ENCODE measurements at regions not wholly inside any gene's neighbourhood (a gene's known extent, or its start where the extent isn't known, plus 50 kb on each side); places are given as distances from the start of the nearest gene placed in this dataset.

DNA sequence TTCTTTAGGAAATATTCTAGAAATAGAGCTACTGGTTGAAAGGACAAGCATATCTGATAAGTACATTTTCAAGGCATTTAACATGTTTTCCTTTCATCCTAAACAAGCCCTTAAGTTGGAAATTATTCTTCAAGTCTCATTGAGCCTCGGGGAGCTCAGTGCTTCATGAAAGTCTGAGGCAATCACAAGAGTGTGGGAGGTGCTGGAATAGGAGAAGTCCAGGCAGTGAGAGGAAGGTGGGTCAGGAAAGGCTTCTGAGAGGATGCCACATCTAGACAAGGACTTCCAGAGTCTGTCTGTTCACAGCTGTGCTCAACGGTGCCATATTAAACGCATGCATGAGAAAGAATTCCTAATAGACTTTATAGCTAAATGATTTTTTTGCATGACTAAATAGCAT, 69.8 kb downstream of the CD83 start:
- Histone ChIP-seq H3K9ac (ENCODE audit: low read length) (no peak overlapping the region), H3K9me3 (ENCODE audit: control insufficient read depth, low read depth, low read length) (no peaks in the 10 kb centered on the region), H3K27ac (ENCODE audit: low read length) (no peak overlapping the region), H3K4me1 (ENCODE audit: control insufficient read depth, low read depth, low read length) (no peaks in the 10 kb centered on the region), H3K4me3 (ENCODE audit: low read length) (no peak overlapping the region), H3K27me3 (ENCODE audit: control insufficient read depth, insufficient read depth, low read length) (no peaks in the 10 kb centered on the region), H3K36me3 (ENCODE audit: control insufficient read depth, low read depth, low read length) (no peaks in the 10 kb centered on the region)

DNA sequence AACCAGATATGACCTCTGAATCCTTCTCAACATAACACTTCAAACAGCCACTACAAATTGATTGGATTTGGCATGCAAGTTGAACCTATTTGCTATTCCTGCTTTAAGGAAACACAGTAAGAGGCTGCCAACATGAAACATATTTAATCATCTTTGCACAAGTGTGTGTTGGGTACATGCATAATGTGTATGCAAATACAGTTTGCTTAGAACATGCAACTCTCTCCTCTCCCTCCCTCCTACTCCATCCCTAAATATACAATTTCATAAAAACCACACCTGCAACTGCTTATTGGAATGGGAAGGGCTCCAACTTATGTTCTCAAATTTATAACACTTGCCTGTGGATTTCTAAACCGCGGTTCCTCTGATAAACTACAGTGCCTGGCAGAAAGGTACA, 71.5 kb downstream of the CD83 start:
- H3K27ac ChIP-seq (ENCODE audit: low read length): no peak overlapping the region
- no peak overlapping the region for H3K4me3 ChIP-seq (ENCODE audit: low read length)
- peaks cover 7% of the 10 kb centered on the region for H3K4me1 ChIP-seq (ENCODE audit: control insufficient read depth, low read depth, low read length)
- no peak overlapping the region for H3K9ac ChIP-seq (ENCODE audit: low read length)
- no peaks in the 10 kb centered on the region for H3K9me3 ChIP-seq (ENCODE audit: control insufficient read depth, low read depth, low read length)
- no peaks in the 10 kb centered on the region for H3K36me3 ChIP-seq (ENCODE audit: control insufficient read depth, low read depth, low read length)
- no peaks in the 10 kb centered on the region for H3K27me3 ChIP-seq (ENCODE audit: control insufficient read depth, insufficient read depth, low read length)

DNA sequence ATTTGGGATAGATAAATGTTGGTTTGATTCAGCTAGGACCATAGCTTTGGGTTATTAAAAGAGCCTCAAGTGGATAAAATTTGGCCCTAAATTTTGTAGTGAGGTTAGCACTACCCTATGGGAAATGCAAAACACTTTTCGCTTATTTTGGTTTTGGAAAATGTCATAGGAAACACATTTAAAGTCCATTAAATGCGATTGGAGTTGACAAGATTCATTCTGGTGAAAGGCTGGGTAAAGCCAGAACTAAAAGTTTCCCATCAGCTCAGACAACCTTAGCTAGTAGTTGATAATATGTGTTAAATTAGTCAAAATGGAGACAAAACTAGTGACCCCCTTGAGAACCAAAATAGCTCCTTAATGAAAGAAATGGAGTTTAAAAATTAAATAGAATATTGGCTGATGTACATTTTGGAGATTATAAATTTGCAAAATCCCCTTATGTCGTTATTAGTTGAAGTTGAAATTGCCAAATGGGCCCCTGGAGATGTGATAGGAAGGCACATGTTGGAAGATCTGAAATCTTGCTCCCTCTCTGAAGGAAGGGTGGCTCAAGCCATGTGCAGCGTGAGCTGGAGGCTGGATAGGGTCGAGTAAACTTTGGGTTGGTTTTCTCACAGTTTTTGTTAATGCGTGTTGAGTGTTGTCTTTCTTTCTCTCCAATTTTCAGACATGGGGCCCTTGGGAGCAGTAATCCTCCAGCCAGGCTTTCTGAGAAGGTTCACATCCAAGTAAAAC, 72.8 kb downstream of the CD83 start:
- Histone ChIP-seq H3K4me3 (ENCODE audit: low read length) (no peak overlapping the region), H3K4me1 (ENCODE audit: control insufficient read depth, low read depth, low read length) (peaks cover 18% of the 10 kb centered on the region), H3K27ac (ENCODE audit: low read length) (no peak overlapping the region), H3K36me3 (ENCODE audit: control insufficient read depth, low read depth, low read length) (no peaks in the 10 kb centered on the region), H3K27me3 (ENCODE audit: control insufficient read depth, insufficient read depth, low read length) (no peaks in the 10 kb centered on the region), H3K9me3 (ENCODE audit: control insufficient read depth, low read depth, low read length) (no peaks in the 10 kb centered on the region), H3K9ac (ENCODE audit: low read length) (no peak overlapping the region)

DNA sequence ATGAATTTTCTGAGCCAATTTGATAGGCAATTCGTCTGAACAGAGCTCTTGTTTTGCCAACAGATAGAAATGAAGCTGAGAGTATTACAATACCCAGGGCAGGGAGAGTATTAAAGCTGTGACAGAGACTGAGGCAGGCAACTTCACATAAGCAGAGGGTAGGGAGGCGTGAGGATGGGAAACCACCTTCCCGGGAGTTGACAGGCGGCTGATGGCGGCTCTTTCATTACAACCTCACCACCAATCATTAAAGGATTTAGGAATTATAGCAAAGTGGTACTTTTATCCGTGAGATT, 73.3 kb downstream of the CD83 start:
- Histone ChIP-seq H3K4me3 (ENCODE audit: low read length) (no peak overlapping the region), H3K27ac (ENCODE audit: low read length) (no peak overlapping the region), H3K9me3 (ENCODE audit: control insufficient read depth, low read depth, low read length) (no peaks in the 10 kb centered on the region), H3K36me3 (ENCODE audit: control insufficient read depth, low read depth, low read length) (no peaks in the 10 kb centered on the region), H3K9ac (ENCODE audit: low read length) (no peak overlapping the region), H3K27me3 (ENCODE audit: control insufficient read depth, insufficient read depth, low read length) (no peaks in the 10 kb centered on the region), H3K4me1 (ENCODE audit: control insufficient read depth, low read depth, low read length) (peaks cover 18% of the 10 kb centered on the region)

DNA sequence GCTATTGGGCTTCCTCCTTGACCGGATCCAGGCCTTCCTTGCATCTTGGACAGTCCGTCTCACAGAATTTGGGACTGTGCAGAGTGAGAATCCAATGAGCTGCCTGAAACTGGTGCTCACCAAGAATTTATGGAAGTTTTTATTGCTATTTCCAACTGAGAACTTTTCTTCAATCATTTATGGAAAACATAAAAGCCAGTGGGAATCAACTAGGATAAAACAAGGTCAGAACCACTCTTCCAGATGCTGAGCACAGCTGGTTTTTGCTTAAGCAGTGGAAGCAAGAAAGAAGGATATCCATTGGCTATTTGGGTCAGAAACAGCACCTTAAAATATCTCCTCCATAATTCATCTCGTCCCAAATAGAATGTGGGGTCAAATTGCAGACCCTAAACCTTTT, 74.2 kb downstream of the CD83 start:
- H3K9ac ChIP-seq (ENCODE audit: low read length): no peak overlapping the region
- no peaks in the 10 kb centered on the region for H3K36me3 ChIP-seq (ENCODE audit: control insufficient read depth, low read depth, low read length)
- no peak overlapping the region for H3K4me3 ChIP-seq (ENCODE audit: low read length)
- H3K4me1 ChIP-seq (ENCODE audit: control insufficient read depth, low read depth, low read length): peaks cover 18% of the 10 kb centered on the region
- H3K27ac ChIP-seq (ENCODE audit: low read length): no peak overlapping the region
- H3K27me3 ChIP-seq (ENCODE audit: control insufficient read depth, insufficient read depth, low read length): no peaks in the 10 kb centered on the region
- H3K9me3 ChIP-seq (ENCODE audit: control insufficient read depth, low read depth, low read length): no peaks in the 10 kb centered on the region

DNA sequence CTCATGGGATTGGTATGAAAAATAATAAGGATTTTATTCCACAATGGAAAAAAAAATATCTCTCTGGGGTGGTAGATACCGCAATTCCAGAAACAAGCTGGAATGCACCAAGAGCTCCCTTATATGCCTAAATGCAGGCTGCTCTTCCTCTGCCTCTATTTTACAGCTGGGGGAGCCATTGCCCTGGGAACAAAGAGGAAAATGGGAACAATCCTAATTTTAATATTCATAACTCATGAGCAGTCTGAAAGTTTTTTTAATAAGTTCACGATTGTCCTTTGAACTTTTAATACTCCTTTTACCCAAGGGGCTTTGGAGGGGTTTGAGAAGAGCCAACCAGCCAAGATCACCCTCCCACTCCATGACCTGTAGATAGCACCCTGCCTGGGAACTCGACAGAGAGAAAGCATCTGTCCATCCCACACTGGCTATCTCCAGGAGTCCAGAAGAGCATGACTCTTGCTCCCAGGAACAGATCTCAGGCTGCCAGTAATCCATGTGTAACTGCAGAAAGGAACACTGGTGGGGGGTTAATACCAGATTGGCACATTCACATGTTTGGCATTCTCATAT, 74.7 kb downstream of the CD83 start:
- H3K9me3 ChIP-seq (ENCODE audit: control insufficient read depth, low read depth, low read length): no peaks in the 10 kb centered on the region
- H3K9ac ChIP-seq (ENCODE audit: low read length): no peak overlapping the region
- no peaks in the 10 kb centered on the region for H3K36me3 ChIP-seq (ENCODE audit: control insufficient read depth, low read depth, low read length)
- H3K27me3 ChIP-seq (ENCODE audit: control insufficient read depth, insufficient read depth, low read length): no peaks in the 10 kb centered on the region
- no peak overlapping the region for H3K27ac ChIP-seq (ENCODE audit: low read length)
- no peak overlapping the region for H3K4me3 ChIP-seq (ENCODE audit: low read length)
- peaks cover 18% of the 10 kb centered on the region for H3K4me1 ChIP-seq (ENCODE audit: control insufficient read depth, low read depth, low read length)

DNA sequence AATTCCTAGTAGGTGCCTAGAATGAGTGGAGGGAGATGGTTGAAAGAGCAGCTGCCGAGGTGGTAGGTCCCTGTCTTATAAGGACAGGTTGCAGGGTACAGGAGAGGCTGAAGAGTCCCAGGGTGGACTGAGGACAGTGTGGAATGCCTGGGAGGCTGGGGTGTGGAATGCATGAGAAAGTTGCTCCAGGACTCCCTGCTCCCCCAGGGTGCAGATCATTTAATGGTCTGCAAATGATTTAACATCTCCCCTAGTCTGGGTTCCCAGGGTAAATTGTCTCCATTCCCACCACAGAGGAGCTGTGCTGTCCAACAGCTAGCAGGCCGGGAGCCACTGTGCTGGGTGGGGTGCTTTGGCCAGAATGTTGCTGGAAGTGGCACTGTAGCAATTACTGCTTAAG, 76.0 kb downstream of the CD83 start:
- H3K36me3 ChIP-seq (ENCODE audit: control insufficient read depth, low read depth, low read length): no peaks in the 10 kb centered on the region
- no peak overlapping the region for H3K4me3 ChIP-seq (ENCODE audit: low read length)
- peaks cover 18% of the 10 kb centered on the region for H3K4me1 ChIP-seq (ENCODE audit: control insufficient read depth, low read depth, low read length)
- no peaks in the 10 kb centered on the region for H3K9me3 ChIP-seq (ENCODE audit: control insufficient read depth, low read depth, low read length)
- H3K27ac ChIP-seq (ENCODE audit: low read length): no peak overlapping the region
- H3K27me3 ChIP-seq (ENCODE audit: control insufficient read depth, insufficient read depth, low read length): no peaks in the 10 kb centered on the region
- no peak overlapping the region for H3K9ac ChIP-seq (ENCODE audit: low read length)

DNA sequence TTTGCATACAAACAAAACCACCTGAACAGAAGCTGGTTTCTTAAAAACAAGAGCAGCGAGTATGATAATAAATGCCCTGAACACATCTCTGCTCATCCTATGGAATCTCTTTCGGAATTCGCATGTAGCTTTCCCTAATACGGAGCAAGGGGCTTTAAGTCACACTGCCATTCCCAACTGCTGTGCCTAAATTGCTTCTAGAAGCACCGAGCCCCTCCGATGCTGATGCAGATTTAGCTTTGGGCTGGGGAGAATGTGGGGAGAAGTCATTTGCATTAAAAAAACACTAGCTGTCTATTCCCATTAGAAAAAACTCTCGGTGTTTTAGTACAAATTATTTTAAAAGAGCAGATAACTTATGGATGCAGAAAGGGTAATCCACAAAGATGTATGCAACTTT, 76.9 kb downstream of the CD83 start:
- Histone ChIP-seq H3K36me3 (ENCODE audit: control insufficient read depth, low read depth, low read length) (no peaks in the 10 kb centered on the region), H3K9me3 (ENCODE audit: control insufficient read depth, low read depth, low read length) (no peaks in the 10 kb centered on the region), H3K9ac (ENCODE audit: low read length) (no peak overlapping the region), H3K4me3 (ENCODE audit: low read length) (no peak overlapping the region), H3K4me1 (ENCODE audit: control insufficient read depth, low read depth, low read length) (peaks cover 18% of the 10 kb centered on the region), H3K27me3 (ENCODE audit: control insufficient read depth, insufficient read depth, low read length) (no peaks in the 10 kb centered on the region), H3K27ac (ENCODE audit: low read length) (no peak overlapping the region)

DNA sequence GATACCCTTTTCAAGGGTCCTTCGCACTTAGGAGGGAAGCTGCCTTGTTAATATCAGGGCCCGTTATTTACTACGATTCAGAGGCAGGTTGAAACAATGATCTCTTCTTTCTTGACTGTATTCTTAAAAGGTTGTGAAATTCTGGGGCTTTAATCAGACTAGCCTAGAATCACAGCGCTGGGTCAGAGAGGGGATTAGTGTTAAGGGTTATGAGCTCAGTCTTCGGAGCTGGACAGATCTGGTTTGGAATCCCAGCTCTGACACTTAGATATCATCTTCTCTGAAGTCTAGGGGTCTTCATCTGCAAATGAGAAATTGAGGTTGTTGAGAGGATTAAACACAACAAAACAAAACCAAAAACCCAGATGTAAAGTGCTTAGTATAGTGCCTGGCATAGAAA, 77.4 kb downstream of the CD83 start:
- no peak overlapping the region for H3K9ac ChIP-seq (ENCODE audit: low read length)
- no peaks in the 10 kb centered on the region for H3K27me3 ChIP-seq (ENCODE audit: control insufficient read depth, insufficient read depth, low read length)
- H3K36me3 ChIP-seq (ENCODE audit: control insufficient read depth, low read depth, low read length): no peaks in the 10 kb centered on the region
- peaks cover 18% of the 10 kb centered on the region for H3K4me1 ChIP-seq (ENCODE audit: control insufficient read depth, low read depth, low read length)
- H3K4me3 ChIP-seq (ENCODE audit: low read length): no peak overlapping the region
- H3K9me3 ChIP-seq (ENCODE audit: control insufficient read depth, low read depth, low read length): no peaks in the 10 kb centered on the region
- H3K27ac ChIP-seq (ENCODE audit: low read length): no peak overlapping the region

DNA sequence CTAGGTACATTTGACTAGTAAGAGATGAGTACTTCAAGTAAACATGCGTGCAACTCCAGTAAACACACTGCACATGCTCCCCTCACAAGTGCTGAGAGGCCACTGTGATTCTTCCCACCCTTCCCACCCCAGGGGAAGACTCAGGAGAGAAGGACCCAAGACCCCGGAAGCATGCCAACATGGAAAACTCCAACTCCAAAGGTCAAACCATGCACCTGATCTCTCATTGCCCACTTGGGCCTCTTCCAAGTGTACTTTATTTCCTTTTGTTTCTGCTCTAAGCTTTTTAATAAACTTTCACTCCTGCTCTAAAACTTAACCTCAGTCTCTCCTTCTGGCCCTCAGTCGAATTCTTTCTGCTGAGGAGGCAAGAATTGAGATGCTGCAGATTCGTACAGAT, 78.5 kb downstream of the CD83 start:
- H3K27me3 ChIP-seq (ENCODE audit: control insufficient read depth, insufficient read depth, low read length): no peaks in the 10 kb centered on the region
- H3K9ac ChIP-seq (ENCODE audit: low read length): no peak overlapping the region
- peaks cover 18% of the 10 kb centered on the region for H3K4me1 ChIP-seq (ENCODE audit: control insufficient read depth, low read depth, low read length)
- no peaks in the 10 kb centered on the region for H3K9me3 ChIP-seq (ENCODE audit: control insufficient read depth, low read depth, low read length)
- no peaks in the 10 kb centered on the region for H3K36me3 ChIP-seq (ENCODE audit: control insufficient read depth, low read depth, low read length)
- no peak overlapping the region for H3K4me3 ChIP-seq (ENCODE audit: low read length)
- no peak overlapping the region for H3K27ac ChIP-seq (ENCODE audit: low read length)

DNA sequence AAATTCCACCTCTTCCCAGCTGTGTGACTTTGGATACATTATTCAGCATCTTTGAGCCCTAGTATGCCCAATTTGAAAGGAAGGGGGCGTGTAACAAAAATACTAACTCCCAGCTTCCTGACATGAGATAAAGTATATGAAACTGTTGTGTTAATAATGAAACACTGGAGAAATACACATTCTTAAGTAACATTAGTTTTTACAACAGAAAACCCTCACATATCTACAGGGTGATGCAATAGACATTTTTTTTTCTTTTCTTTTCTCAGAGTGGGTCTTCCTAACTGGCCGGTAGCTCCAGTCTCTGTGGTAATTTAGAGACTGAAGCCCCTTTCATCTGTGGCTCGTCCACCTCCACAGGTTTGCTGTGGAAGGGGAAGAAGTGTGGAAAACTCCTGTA, 79.5 kb downstream of the CD83 start:
- Histone ChIP-seq H3K27ac (ENCODE audit: low read length) (no peak overlapping the region), H3K4me1 (ENCODE audit: control insufficient read depth, low read depth, low read length) (peaks cover 18% of the 10 kb centered on the region), H3K4me3 (ENCODE audit: low read length) (no peak overlapping the region), H3K9me3 (ENCODE audit: control insufficient read depth, low read depth, low read length) (no peaks in the 10 kb centered on the region), H3K27me3 (ENCODE audit: control insufficient read depth, insufficient read depth, low read length) (no peaks in the 10 kb centered on the region), H3K9ac (ENCODE audit: low read length) (no peak overlapping the region), H3K36me3 (ENCODE audit: control insufficient read depth, low read depth, low read length) (no peaks in the 10 kb centered on the region)

DNA sequence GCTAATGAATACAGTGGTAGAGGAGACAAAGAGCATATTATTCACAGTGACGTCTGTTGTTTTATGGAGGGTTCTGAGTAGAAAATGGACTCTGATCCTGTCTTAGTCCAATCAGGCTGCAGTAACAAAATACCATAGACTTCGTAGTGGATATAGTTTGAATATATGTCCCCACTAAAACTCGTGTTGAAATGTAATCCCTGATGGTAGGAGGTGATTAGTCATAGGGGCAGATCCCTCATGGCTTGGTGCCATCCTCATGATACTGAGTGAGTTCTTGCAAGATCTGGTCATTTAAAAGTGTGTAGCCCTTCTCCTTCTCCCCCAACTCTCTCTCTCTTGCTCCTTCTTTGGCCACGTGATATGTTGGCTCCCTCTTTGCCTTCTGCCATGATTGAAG, 82.5 kb downstream of the CD83 start:
- no peak overlapping the region for H3K9ac ChIP-seq (ENCODE audit: low read length)

More for the DNA sequence above, 82.5 kb downstream of the CD83 start:
- no peak overlapping the region for H3K27ac ChIP-seq (ENCODE audit: low read length)
- H3K36me3 ChIP-seq (ENCODE audit: control insufficient read depth, low read depth, low read length): no peaks in the 10 kb centered on the region
- H3K27me3 ChIP-seq (ENCODE audit: control insufficient read depth, insufficient read depth, low read length): no peaks in the 10 kb centered on the region
- H3K9me3 ChIP-seq (ENCODE audit: control insufficient read depth, low read depth, low read length): no peaks in the 10 kb centered on the region
- H3K4me1 ChIP-seq (ENCODE audit: control insufficient read depth, low read depth, low read length): peaks cover 1% of the 10 kb centered on the region
- H3K4me3 ChIP-seq (ENCODE audit: low read length): no peak overlapping the region

Measured in iPS-18a (cell line).